ENCODE measurements at regions not wholly inside any gene's neighbourhood (a gene's known extent, or its start where the extent isn't known, plus 50 kb on each side); places are given as distances from the start of the nearest gene placed in this dataset.

DNA sequence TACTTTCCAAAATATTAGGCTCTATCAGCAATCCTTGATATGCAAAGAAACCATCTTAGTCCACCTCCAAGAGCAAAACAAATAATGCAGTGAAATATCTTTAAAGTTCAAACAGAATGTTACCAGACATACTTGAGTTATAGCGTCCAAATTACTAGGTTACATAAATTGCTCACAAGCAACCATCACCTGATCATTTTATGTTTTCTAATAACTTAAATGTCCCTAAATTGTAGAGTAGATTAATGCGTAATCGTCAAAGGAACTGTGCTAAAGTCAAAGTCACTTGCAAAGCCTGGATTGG lies 350.6 kb upstream of the ARGLU1 start:
- no peaks in the 10 kb centered on the region for H3K9me3 ChIP-seq
- DNase-seq, result no peak
- intact Hi-C loops (cut with DNase I; ENCODE audit: low total_unique reads), result no loop called here
- no peaks in the 10 kb centered on the region for H3K36me3 ChIP-seq
- no peak overlapping the region for H3K4me3 ChIP-seq
- TF ChIP-seq POLR2A (IDR thresholded peaks at IDR 0.05), result no peak
- H3K27me3 ChIP-seq, result no peaks in the 10 kb centered on the region
- H3K4me1 ChIP-seq, result no peaks in the 10 kb centered on the region
- peak overlapping the region; percentile 72 to 88 for H3K27ac ChIP-seq

GRCh38 chr13:106917673-106918556 lies 350.0 kb upstream of the ARGLU1 start:
- no peak for TF ChIP-seq POLR2A (IDR thresholded peaks at IDR 0.05)
- TF ChIP-seq, protein P1, sequence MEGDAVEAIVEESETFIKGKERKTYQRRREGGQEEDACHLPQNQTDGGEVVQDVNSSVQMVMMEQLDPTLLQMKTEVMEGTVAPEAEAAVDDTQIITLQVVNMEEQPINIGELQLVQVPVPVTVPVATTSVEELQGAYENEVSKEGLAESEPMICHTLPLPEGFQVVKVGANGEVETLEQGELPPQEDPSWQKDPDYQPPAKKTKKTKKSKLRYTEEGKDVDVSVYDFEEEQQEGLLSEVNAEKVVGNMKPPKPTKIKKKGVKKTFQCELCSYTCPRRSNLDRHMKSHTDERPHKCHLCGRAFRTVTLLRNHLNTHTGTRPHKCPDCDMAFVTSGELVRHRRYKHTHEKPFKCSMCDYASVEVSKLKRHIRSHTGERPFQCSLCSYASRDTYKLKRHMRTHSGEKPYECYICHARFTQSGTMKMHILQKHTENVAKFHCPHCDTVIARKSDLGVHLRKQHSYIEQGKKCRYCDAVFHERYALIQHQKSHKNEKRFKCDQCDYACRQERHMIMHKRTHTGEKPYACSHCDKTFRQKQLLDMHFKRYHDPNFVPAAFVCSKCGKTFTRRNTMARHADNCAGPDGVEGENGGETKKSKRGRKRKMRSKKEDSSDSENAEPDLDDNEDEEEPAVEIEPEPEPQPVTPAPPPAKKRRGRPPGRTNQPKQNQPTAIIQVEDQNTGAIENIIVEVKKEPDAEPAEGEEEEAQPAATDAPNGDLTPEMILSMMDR (IDR thresholded peaks at IDR 0.05), result peak; percentile 72 to 93 (median 80)
- no peaks in the 10 kb centered on the region for H3K4me1 ChIP-seq
- no peaks in the 10 kb centered on the region for H3K9me3 ChIP-seq
- peak overlapping the region; percentile 35 to 50 for H3K4me3 ChIP-seq
- H3K27me3 ChIP-seq, result no peaks in the 10 kb centered on the region
- peak overlapping the region; percentile 72 to 88 for H3K27ac ChIP-seq
- H3K36me3 ChIP-seq, result no peaks in the 10 kb centered on the region
- peak; percentile 47 to 74 for DNase-seq
- intact Hi-C loops (cut with DNase I; ENCODE audit: low total_unique reads), result no loop called here

- TF ChIP-seq, protein P1 (IDR thresholded peaks at IDR 0.05), result no peak
- no peak for TF ChIP-seq POLR2A (IDR thresholded peaks at IDR 0.05)
- no peaks in the 10 kb centered on the region for H3K4me1 ChIP-seq
- no peaks in the 10 kb centered on the region for H3K27me3 ChIP-seq
- no peaks in the 10 kb centered on the region for H3K9me3 ChIP-seq
- H3K36me3 ChIP-seq, result no peaks in the 10 kb centered on the region
- peak overlapping the region; percentile 72 to 88 for H3K27ac ChIP-seq
- H3K4me3 ChIP-seq, result peak overlapping the region; percentile 35 to 50
- peak in 1 of 2 donors; percentile 22 for DNase-seq
- intact Hi-C loops (cut with DNase I; ENCODE audit: low total_unique reads), result no loop called here
Observed at GRCh38 chr13:106917024-106917571, 349.2 kb upstream of the ARGLU1 start.

DNA sequence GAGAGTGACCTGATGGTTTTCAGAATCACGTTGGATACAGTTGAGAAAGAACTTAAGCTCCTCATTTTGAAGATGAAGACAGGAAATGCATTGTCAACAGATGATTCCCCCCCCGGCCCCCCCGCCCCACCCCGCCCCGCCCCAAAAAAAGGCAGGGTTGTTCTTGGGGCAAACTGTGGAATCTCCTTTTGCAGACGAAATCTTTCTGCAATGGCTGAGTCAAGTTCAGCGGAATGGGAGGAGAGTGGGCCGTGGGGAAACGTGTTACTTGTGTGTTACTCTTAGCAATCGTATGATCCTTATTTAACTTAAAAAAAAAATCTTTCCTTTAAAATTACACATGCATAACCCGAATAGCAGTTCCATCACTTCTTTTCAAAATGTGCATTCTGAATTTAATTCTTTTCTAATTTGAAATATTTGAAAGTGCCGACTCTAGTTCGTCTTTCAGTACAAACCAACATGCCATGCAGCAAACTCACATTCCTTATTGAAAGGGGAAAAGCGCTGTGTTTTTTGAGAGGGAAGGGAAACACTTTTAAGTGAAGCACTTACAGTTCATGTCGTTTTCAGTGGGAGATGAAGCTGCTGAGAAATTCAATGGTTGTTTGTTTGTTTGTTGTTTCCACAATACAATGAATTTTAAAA lies 348.5 kb upstream of the ARGLU1 start:
- no peak for DNase-seq
- no peak for TF ChIP-seq POLR2A (IDR thresholded peaks at IDR 0.05)
- TF ChIP-seq, protein P1 (IDR thresholded peaks at IDR 0.05), result no peak
- Histone ChIP-seq H3K4me3 (no peak overlapping the region), H3K27me3 (no peaks in the 10 kb centered on the region), H3K4me1 (no peaks in the 10 kb centered on the region), H3K9me3 (no peaks in the 10 kb centered on the region), H3K27ac (peak overlapping the region; percentile 72 to 88), H3K36me3 (no peaks in the 10 kb centered on the region)
- intact Hi-C loops (cut with DNase I; ENCODE audit: low total_unique reads), result no loop called here

DNA sequence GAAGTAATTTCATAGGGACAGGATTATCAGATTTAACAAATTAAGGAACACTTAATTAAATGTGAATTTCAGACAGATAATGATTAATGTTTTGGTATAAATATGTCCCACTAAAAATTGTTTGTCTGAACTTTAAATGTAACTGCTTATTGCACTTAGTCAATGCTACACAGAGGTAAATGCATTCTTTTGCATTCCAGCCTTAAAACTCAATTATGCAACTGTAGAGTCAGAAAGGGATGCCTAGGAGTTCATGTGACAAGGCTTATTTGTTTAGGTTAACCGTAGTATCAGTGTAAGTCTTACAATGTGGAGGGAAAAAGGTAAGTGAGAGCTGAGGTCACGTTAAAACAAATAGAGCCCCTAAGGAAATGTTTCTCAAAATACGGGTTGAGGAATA lies 347.2 kb upstream of the ARGLU1 start:
- no peak overlapping the region for H3K27ac ChIP-seq
- H3K36me3 ChIP-seq, result no peaks in the 10 kb centered on the region
- intact Hi-C loops (cut with DNase I; ENCODE audit: low total_unique reads), result no loop called here
- no peaks in the 10 kb centered on the region for H3K27me3 ChIP-seq
- DNase-seq, result no peak
- H3K4me3 ChIP-seq, result no peak overlapping the region
- H3K9me3 ChIP-seq, result no peaks in the 10 kb centered on the region
- TF ChIP-seq, protein P1 (IDR thresholded peaks at IDR 0.05), result no peak
- no peak for TF ChIP-seq POLR2A (IDR thresholded peaks at IDR 0.05)
- no peaks in the 10 kb centered on the region for H3K4me1 ChIP-seq
